Astrocyte of the cerebellum (primary cell): ENCODE measurements at regions not wholly inside any gene's neighbourhood (a gene's known extent, or its start where the extent isn't known, plus 50 kb on each side); places are given as distances from the start of the nearest gene placed in this dataset.

Experiments
- DNase-seq: peaks from one replicate; pipeline ENCODE4 v3.0.0-alpha.2; 2011; ENCODE audit warnings: low read depth
- H3K4me3 ChIP-seq: 2 replicates; pipeline ENCODE4 v1.5.1; 2011; ENCODE audit warnings: mild to moderate bottlenecking, low read depth, low read length, moderate library complexity
- in situ Hi-C: cut with HindIII; loops from 2 replicates; pipeline ENCODE4 v1.10.0; 2017; ENCODE audit warnings: low sequenced_read_pairs
- TF ChIP-seq, protein P1 (sequence below): IDR thresholded peaks from 2 replicates; pipeline ENCODE4 v1.5.1; 2012; ENCODE audit warnings: low read length, low read depth, moderate library complexity, mild to moderate bottlenecking; ENCODE audit errors: missing control alignments

DNA sequence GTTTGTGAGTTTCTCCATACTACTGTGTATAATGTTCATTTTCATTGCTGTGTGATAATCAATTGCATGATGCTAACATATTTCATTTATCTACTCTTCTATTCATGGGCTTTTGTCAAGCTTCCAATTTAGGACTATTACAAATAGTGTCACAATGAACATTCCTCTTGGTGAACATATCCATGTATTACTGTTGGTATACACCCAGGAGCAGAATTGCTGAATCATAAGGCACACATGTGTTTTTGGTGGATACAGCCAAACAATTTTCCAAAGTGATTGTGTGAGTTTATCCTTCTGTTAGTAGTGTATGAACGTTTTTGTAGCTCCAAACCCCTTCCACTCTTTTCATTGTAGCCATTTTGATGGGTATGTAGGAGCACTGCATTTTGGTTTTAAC, 101.6 kb upstream of the COPS8 start:
- in situ Hi-C loops, result no loop called here
- TF ChIP-seq, protein P1, sequence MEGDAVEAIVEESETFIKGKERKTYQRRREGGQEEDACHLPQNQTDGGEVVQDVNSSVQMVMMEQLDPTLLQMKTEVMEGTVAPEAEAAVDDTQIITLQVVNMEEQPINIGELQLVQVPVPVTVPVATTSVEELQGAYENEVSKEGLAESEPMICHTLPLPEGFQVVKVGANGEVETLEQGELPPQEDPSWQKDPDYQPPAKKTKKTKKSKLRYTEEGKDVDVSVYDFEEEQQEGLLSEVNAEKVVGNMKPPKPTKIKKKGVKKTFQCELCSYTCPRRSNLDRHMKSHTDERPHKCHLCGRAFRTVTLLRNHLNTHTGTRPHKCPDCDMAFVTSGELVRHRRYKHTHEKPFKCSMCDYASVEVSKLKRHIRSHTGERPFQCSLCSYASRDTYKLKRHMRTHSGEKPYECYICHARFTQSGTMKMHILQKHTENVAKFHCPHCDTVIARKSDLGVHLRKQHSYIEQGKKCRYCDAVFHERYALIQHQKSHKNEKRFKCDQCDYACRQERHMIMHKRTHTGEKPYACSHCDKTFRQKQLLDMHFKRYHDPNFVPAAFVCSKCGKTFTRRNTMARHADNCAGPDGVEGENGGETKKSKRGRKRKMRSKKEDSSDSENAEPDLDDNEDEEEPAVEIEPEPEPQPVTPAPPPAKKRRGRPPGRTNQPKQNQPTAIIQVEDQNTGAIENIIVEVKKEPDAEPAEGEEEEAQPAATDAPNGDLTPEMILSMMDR, result no peak
- no peak for DNase-seq
- no peak overlapping the region for H3K4me3 ChIP-seq

DNA sequence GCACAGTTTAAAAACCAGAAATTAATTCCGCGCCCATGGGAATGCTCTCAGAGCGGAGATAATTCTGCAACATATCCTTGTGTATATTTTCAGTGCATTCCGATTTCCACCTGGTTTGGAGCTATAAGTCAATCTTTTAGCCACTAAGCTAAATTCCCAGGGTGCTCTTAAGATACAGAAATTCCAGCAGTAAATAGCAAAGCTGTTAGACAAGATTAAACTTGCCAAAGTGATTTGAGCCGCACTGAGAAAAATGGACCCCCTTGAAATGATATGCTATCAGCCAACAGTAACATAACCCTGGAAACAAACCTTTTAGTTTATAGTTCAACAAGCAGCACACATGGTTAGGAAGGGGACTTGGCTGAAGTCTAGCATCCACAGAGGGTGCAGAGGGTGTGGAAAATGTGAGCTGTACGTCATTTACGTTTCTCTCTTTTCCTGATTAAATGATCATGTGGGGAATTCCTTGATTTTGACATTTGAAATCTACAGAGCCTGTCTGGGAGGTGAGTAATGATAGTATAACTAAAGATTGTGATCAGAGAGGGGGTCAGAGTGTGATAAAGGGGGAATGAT, 99.8 kb upstream of the COPS8 start:
- H3K4me3 ChIP-seq, result no peak overlapping the region
- TF ChIP-seq, protein P1, result no peak
- DNase-seq, result no peak
- in situ Hi-C loops, result no loop called here

DNA sequence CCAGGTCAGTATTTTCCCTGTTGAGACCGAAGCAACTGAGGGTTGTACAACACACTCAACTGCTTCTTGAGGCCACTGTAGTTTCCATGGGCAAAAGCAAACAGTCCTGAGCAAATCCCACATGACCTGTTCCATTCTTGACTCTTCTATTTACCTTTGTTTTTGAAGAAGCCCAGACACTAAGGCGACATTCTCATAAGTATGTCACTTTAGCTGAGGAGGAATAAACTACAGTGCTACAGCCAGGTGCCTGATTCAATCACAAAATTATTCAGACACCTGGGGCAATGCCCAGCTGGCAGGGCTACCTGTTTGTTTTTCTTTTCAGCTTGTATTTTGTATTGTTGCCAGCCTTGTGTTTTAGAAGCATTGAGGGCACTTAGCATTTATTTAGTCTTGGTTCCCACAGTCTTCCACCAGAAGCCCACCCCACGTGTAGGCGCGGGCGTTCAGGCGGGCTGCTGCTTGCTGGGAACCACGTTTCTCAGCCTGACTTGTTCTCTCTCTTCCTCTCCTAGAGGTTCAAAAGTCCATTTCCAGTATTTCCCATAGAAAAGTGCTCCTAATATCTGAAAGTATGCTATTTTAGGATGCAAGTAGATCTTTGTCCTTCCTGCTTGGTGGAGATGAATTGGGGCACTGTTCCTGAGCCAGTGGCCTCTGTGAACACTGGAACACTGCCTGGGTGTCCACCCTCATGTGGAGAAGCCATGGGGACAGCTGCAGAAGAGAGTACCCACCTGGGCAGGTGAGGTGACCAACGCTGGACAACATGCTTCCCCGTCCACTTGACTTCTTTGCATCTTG, 99.0 kb upstream of the COPS8 start:
- no peak for DNase-seq
- H3K4me3 ChIP-seq, result no peak overlapping the region
- TF ChIP-seq, protein P1, result no peak
- in situ Hi-C loops, result no loop called here

- H3K4me3 ChIP-seq, result no peak overlapping the region
- no peak for DNase-seq
- in situ Hi-C loops, result no loop called here
- TF ChIP-seq, protein P1, result no peak
Observed at GRCh38 chr2:236988216-236988615, 97.5 kb upstream of the COPS8 start.

- TF ChIP-seq, protein P1, result no peak
- H3K4me3 ChIP-seq, result no peak overlapping the region
- DNase-seq, result no peak
- in situ Hi-C loops, result no loop called here
Observed at GRCh38 chr2:236988690-236989624, 96.7 kb upstream of the COPS8 start.

DNA sequence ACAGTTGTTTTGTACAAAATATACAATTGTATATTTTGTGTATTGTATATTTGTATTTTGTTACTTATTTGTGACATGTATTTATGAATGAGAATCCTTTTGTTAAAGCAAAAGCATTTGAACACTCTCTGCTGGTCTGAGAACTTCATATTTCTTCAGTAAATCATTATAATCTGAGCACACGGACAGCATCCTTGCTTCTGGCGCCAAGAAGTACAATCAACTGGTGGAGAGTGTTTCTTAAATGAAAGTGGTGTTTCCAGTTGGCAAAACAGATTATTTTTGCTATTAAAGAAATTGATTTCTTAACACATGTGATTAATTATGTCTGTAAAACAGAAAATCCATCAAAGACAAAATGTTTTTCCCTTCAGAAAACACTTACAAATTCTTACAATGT, 95.1 kb upstream of the COPS8 start:
- TF ChIP-seq, protein P1, result no peak
- in situ Hi-C loops, result no loop called here
- H3K4me3 ChIP-seq, result no peak overlapping the region
- no peak for DNase-seq
